IPS DF 19.7 (cell line): ENCODE measurements at regions not wholly inside any gene's neighbourhood (a gene's known extent, or its start where the extent isn't known, plus 50 kb on each side); places are given as distances from the start of the nearest gene placed in this dataset.
"Not testable (repeated sequence)": the region's sequence is repeated elsewhere in the genome, so short reads cannot be mapped to it uniquely, and the experiment has no call there.

Source experiments
- DNase-seq: peaks from one replicate; pipeline ENCODE4 v3.0.0-alpha.2; 2013; ENCODE audit warnings: low read depth, low spot score

DNA sequence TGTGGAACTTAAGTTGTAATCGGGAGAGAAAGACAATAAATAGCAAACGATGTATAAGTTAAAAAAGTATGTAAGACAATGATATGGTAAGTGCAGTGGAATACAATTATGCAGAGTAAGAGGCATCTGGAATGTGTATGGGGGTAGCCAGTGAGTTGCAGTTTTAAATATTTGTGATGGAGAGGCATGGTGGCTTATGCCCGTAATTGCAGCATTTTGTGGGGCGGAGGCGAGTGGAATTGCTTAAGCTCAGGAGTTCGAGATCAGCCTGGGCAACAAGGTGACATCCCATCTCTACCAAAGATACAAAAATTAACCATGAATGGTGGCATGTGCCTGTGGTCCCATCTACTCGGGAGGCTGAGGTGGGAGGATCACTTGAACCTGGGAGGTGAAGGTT is 52.5 kb upstream of the WDFY3 start:
- no peak for DNase-seq

DNA sequence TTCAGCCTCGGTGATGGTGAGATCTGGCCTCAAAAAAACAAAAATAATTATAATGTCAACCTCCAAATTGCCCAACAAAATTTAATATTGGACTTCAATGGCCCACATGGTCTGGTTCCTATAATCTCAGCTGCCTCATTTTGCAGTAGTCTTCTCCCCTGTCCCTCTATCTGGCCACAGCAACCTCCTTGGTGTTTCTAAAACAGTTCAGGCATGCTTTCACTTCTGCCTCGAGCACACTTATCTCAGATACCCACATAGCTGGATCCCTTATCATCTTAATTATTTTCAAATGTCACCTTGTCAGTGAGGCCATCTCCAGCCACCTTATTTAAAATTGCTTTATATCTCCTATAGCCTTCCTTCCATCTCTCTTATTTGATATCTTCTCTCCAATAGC is 52.9 kb upstream of the WDFY3 start:
- DNase-seq: no peak

DNA sequence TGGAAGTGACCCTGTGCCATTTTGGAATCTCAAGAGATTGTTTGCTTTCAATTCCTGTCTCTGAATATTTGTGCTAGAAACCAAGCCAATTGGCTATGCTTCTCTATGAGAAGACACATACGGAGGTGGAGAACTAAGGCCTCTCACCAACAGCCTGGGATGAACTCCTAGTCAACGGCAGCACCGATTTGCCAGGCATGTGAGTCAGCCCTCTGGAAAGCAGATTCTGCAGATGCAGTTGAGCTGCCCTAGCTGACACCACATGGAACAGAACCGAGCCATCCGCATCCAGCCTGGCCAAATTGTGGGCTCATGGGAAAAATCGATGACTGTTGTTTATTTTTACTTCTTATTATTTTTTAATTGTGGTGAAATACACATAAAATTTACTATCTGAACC is 58.2 kb upstream of the WDFY3 start:
- DNase-seq: no peak

DNA sequence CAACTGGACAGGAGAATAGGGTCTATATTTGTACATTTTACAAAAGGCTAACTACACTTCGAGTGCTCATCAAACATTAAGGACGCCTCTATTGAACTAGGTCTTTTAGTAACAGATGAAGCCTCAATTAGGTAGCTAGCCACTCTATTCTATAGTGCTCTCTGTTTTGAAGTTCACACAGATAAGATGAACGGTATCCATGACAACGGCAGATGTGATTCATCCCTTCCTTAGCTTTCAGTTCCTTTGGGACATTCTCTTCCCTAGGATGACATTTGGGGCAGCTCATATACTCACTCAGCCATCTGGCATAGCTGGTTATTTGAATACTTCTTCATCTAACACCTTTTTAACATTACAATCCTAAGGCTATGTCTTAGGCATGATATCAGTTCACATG is 62.4 kb upstream of the WDFY3 start:
- DNase-seq: no peak

DNA sequence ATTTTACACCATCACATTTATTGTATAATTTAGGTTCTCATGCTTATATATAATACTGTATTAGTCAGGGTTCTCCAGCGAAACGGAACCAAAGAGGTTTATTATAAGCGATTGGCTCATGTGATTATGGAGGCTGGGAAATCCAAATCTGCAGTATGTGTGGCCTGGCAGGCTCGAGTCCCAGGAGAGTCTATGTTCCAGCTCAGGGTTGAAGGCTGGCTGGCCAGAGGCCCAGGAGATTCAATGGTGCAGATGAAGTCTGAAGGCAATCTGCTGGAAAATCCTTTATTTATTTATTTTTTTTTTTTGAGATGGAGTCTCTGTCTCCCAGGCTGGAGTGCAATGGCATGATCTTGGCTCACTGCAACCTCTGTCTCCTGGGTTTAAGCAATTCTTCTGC is 63.0 kb upstream of the WDFY3 start:
- no peak for DNase-seq

DNA sequence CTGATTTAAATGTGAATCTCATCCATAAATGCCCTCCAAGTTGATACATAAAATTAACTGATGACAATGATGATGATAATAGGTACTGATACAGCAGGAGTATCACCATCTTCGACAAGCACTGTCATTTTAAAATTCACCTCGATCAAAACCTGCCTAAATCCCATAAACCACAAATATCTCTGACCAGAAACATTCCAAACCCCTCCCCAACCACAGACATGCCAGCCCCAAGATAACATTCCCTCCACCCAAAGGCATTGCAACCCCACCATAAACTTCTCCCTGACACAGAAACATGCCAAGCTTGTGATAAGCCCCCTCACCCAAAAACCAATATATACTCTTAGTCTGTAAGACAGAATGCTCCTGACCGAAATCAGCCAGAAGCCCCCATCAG is 63.7 kb upstream of the WDFY3 start:
- DNase-seq: no peak

DNA sequence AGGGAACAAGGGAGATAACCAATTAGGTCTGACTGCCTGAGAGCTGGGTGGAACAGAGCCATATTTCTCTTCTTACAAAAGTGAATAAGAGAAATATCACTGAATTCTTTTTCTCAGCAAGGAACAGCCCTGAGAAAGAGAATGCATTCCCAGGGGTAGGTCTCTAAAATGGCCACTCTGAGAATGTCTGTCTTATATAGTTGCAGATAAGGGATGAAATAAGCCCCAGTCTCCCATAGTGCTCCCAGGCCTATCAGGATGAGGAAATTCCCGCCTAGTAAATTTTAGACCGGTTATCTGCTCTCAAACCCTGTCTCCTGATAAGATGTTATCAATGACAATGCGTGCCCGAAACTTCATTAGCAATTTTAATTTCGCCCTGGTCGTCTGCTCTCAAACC is 67.3 kb upstream of the WDFY3 start:
- DNase-seq: not testable (repeated sequence)

DNA sequence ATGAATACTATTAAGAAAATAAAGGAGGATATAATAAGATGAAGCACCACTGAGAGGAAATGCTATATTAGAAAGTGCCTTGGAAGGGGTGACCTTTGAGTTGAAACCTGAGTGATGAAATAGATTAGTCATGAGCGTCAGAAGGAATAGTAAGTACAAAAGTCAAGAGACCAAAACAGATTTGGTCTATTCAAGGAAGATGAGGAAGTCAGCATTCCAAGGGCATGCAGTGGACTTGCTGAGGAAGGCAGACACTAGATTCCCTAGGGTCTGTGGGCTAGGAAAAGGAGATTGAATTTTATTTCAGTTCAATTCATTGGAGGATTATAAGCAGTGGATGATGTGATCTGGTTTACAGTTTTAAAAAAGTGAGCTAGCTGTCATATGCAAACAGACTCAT is 73.0 kb upstream of the WDFY3 start:
- DNase-seq: no peak

DNA sequence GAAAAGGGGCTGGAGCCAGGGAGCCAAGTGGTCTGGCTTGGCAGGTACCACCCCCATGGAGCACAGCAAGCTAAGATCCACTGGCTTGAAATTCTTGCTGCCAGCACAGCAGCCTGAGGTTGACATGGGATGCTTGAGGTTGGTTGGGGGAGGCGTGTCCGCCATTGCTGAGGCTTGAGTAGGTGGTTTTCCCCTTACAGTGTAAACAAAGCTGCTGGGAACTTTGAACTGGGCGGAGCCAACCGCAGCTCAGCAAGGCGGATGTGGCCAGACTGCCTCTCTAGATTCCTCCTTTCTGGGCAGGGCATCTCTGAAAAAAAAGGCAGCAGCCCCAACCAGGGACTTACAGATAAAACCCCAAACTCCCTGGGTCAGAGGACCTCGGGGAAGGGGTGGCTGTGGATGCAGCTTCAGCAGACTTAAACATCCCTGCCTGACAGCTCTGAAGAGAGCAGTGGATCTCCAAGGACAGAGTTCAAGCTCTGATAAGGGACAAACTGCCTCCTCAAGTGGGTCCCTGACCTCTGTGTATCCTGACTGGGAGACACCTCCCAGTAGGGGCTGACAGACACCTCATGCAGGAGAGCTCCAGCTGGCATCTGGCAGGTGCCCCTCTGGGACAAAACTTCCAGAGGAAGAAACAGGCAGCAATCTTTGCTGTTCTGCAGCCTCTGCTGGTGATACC is 77.5 kb upstream of the WDFY3 start:
- not testable (repeated sequence) for DNase-seq

DNA sequence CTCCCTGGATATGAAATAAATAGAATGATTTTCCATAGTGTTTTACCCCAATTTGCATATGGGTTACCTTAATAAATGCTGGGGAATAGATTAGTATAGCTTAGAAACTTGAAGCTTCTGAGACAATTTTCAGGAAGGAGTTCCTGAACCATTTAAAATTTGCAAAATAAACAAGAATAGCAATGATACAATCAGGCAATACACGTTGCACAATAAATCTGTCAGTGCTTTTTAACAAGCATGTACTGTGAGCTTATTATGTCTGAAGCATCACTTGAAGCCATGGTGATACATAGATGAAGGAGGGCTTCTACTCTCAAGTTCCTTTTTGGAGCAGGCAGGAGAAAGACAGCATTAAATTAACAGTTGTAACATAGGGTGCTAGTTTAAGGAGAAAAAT is 84.2 kb upstream of the WDFY3 start:
- DNase-seq: no peak

DNA sequence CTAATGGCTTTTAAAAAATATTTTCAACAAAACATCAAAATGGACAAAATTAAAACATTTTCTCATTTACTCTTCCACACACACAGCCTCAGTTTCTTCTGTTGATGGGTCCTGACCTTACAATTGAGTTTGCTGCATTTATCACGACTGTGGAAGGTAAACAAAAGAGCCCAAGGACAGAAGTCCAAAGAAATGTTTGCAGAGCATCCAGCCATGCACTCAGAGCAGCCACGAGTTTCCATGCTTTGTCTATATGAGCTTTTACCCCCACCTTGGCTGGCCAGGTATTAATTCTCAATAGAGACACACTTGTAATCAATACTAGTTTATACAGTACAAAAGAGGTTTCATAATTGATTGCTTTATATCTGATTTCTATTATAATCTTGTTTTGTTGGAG is 85.0 kb upstream of the WDFY3 start:
- no peak for DNase-seq

DNA sequence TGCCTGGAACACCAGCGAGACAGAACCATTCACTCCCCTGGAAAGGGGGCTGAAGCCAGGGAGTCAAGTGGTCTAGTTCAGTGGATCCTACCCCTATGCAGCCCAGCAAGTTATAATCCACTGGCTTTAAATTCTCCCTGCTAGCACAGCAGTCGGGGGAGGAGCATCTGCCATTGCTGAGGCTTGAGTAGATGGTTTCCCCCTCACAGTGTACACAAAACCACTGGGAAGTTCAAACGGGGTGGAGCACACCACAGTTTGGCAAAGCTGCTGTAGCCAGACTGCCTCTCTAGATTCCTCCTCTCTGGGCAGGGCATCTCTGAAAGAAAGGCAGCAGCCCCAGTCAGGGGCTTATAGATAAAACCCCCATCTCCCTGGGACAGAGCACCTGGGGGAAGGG is 88.4 kb upstream of the WDFY3 start:
- not testable (repeated sequence) for DNase-seq

DNA sequence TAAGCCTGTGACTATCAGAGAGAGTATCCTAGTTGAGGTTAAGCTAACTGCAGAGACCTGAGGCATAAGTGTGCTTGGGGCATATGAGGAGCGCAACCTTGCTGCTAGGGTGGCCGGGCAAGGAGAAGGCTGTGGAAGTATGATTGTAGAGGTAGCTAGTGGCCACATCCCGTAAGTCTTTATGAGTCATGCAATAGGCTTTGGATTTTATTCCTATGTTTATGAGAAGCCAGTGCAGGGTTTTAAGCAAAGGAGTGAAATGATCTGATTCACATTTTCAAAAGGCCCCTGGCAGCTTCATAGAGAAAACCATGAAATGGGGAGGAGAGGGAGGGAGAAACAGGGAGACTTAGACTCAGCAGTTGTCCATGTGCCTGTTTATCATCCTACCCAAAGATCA is 92.1 kb upstream of the WDFY3 start:
- no peak for DNase-seq

DNA sequence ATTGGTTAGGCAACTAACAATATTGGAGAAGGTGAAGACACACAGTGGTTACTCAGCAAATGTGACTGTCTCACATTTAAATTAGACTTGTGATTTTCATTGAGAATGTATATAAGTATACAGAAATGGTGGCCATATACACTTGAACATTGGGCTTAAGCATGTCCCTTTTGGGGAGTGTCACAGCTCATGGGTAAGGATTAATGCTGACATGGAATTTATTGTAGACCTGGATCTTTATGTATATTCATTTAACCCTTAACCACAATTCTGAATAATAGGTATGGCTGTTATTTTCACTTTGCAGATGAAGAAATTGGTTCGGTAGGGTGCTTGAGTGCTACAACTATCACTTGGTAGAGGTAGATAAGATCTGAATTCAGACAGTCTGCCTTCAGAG is 95.5 kb upstream of the WDFY3 start:
- no peak for DNase-seq

DNA sequence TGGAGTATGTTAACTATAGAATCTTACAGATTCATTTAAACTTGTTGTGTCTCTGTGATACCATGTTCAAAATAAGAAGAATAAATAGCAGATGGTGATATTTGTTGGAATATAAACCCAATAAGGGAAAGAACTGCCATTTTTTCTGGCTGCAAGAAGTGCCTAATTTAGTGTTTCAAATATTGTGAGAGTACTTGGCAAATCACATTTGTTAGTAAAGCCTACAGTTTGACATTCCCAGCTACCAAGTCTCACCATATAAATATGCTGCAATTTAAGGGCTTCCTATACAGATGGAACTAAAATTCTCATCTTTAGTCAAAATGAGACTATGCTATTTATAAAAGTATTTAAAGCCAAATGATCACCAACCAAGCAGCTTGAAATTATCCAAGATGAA is 96.0 kb upstream of the WDFY3 start:
- DNase-seq: no peak

DNA sequence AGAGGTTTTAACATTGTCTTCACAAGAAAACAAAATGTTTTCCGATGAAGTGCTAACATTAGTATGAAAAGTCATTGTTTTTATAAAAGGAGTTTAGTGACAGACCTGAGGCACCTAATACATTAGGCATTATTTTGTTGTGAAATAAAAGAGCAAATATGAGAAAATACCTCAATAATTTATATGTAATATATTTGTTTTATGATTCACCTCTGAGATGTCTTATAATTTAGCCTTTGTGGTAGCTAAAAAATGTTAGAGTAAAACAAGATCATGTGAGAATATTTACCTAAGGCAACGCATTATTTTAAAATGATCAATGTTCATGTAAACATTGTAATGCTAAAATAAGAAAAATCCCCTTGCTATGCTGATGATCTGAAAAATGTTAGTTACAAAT is 100.9 kb upstream of the WDFY3 start:
- no peak for DNase-seq

DNA sequence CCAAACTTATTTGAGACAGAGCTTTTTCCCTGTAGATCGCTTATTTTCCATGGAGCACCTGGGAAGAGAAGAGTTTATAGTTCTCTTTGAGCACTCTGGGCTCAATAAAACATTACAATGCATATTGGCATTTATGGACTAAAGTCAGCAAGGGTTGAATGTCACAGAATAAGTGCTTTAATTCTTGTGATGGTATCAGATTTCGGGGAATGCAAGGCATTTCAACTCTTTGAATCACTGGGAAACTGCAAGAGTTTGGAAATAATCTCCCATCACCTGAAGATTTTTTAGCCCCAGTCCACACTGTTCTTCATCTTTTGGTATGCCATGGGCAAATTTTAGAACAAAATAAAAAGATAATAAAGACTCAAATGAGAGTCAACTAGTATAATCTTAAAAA is 111.5 kb upstream of the WDFY3 start:
- no peak for DNase-seq

DNA sequence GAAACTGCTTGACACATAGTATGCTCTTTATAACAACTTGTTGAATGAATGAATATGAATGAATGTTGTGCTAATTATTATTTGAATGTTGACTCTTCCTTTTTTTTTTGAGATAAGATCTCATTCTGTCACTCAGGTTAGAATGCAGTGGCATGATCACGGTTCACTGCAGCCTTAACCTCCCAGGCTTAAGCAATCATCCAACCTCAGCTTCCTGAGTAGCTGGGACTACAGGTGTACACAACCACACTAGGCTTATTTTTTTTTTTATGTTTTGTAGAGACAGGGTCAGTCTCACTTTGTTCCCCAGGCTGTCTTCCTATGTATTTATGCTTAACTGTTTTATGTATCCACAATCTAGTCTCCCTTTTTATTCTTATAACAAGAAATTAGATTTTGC is 114.7 kb upstream of the WDFY3 start:
- no peak for DNase-seq

DNA sequence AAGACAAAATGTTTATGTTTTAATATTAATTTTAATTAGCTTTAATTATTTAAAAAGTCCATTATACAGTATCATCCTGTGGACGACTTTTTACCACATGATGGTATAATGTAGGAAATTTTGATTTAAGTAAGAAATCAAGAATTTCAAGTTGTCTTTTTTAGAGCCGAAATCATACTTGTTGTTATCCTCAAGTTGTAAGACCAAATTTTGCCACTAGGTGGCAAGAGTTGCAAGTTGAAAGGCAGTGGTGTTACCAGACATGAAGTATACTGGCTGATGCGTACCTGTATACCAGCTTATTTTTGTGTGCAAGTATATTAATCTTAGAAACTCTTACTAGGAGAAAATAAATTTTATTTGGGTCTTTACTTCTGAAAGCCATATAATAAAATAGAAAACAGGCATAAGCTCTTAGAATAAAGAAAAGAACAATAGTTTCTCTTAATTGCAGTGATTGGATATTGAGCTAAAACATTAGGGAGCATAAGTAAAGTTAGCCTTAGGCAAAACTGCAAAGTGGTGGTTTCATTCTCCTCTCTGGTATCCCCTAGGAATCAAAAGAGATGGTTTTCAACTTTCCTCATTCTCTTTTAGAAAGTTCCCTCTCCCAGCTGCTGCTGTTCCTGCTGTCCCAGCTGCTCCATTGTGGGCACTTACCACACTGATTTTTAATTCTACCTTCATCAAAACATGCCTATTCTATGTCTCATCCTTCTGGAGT is 118.0 kb upstream of the WDFY3 start:
- peak; percentile 23 for DNase-seq

DNA sequence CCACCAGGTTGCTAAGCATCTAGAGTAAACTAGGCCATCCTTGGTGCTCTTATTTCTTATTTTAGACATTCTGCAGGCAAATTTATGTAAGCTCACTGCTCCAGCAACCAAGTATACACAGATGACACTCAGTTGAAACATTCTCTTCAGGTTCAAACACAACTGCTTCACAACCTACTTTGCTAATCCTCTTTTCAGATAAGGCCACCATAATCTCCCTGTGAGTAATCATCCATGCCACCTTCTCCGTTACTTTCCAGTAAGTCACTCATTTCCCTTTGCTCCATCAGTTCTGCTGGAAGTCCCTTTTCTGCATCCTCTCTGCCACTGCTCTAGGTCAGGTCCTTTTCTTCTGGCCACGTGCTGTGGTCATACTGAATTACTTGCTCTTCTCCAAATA is 120.2 kb upstream of the WDFY3 start:
- DNase-seq: no peak

DNA sequence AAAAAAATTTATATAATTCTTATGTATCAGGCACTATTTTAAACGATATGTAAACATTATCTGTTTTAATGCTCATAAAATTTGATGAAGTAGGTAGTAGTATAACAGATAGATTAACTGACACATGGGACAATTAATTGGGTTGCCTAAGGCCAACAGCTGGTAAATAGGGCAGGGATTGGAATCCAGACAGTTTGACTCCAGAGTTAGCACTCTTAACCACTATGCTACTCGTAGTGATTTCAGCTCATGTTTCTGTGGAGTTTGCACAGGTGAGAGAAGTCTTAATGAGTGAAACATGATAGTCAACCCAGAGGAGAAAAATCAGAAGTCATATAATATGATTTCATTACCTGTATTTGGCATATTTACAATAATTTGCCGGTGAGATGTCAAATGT is 126.0 kb upstream of the WDFY3 start:
- DNase-seq: no peak

DNA sequence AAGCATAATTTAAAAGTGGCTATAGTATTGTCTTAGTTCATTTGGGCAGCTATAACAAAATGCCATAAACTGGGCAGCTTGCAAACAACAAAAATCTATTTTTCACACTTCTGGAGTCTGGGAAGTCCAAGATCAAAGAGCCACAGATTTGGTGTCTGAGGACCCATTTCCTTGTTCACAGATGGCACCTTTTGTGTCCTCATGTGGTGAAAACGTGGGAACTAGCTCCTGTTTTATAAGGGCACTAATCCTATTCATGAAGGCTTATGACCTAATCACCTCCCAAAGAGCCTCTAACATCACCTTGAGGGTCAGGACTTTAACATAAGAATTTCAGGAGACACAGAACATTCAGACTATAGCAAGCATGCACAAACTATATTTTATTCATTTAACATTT is 126.5 kb upstream of the WDFY3 start:
- DNase-seq: no peak

DNA sequence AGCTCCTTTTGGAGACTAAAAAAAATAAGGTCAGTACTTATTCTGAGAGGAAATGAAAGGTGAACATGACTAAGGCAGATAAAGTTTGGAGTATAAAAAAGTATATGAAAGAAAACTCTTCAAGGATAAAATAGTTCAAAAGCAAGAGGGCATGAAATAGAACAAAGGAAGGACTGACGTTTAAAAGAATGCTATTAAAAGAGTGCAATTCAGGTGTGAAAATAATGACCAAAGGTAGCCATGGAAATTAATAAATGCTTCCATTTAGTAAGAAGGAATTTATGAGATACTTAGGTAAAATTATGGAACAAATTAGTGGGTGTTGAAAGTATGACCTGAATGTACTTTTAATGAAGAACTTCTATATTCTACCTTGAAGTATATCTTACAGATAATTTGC is 128.2 kb upstream of the WDFY3 start:
- no peak for DNase-seq

DNA sequence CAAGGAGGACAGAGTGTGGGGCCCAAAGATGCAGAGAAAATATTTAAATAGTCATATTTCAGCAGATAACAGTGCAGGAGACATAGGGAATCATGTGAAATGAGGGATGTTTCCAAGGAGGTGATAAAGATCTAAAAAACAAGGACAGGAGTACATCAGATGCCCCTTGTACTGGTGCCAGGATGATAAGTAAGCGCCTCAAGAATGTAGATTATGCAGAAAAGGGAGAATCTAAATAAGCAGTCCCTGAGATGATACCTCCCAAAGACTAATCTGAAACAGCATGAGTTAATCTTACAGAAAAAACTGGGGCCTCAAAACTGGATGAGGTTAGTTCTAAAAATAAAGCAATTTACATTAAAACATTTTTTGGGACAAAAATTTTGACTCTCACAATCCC is 136.1 kb upstream of the WDFY3 start:
- DNase-seq: no peak
